ENCODE measurements at regions not wholly inside any gene's neighbourhood (a gene's known extent, or its start where the extent isn't known, plus 50 kb on each side); places are given as distances from the start of the nearest gene placed in this dataset.

DNA sequence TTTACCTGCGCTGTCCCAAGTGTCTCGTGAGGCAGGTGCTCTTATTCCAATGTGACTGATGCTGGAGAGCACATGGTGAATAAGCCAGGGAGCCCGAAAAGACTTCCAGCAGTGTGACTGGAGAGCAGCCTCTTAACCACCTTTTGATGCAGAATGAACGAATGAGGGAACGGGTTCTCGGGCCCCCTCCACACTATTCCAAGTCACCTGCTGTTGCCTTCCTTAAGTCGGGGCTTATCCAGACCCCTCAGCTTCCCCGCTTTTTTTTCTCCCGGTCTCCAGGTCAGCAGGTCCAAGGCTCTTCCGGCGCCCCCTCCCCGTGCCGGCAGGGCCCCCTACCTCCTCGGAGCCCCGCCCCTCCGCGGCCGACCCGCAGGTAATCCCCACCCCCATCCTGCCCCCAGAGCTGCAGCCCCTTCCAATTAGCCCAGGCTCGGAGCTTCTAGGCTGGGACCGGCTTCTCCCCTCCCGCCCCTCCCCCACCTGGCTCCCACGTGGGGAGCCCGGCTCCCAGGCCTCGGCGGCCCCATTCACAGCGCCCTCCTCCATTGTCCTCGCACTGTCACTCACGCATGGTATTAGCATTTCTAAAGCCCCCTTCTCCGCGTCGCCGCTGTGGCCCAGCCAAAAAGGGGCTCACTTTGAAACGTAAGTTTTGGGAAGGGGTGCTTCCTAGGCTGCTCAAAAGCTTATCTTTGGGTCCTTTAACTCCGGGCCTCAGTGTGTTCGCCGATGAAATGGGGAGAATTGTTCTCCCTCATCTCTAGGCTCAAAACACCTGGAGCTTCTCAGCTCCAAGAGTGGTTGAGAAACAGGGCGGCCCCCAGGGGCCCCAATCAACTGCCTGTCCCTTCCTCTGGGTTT lies 56.2 kb upstream of the PJA1 start:
- Histone ChIP-seq H2AFZ (ENCODE audit: low read length) (no peak overlapping the region), H3K9ac (ENCODE audit: insufficient read depth, low read depth, low read length) (no peak overlapping the region), H3K4me1 (ENCODE audit: insufficient read depth, low read length) (no peaks in the 10 kb centered on the region), H3K27me3 (ENCODE audit: control insufficient read depth in 1 of 2, insufficient read depth in 2 of 2, low read length in 2 of 2) (no peaks in the 10 kb centered on the region), H3K4me3 (replicated peaks in 1 of 3; ENCODE audit: insufficient read depth in 1 of 3, low read depth in 2 of 3, low read length in 3 of 3) (no peak overlapping the region), H3K27ac (ENCODE audit: extremely low read length, insufficient read depth, low read length) (no peak overlapping the region), H3K79me2 (ENCODE audit: insufficient read depth, low read length) (no peaks in the 10 kb centered on the region), H3K4me2 (ENCODE audit: low read depth, low read length) (no peak overlapping the region), H3K9me3 (ENCODE audit: low read length) (no peaks in the 10 kb centered on the region), H3K36me3 (replicated peaks in 1 of 2; ENCODE audit: control insufficient read depth in 1 of 2, insufficient read depth in 2 of 2, low read length in 2 of 2) (no peaks in the 10 kb centered on the region), H4K20me1 (ENCODE audit: insufficient read depth, low read length) (no peaks in the 10 kb centered on the region)
- ChIA-PET CTCF (ENCODE audit: low intra/inter-chr PET ratio, low total read pairs) (interaction anchor here (1.0 to 1.8 kb wide), 4 partner anchors 88 to 489 kb away, joined by 3 to 10 read pairs (median 3); no protein-coding TSS in a partner anchor), POLR2A (interaction anchor here (1.1 kb wide), 1 partner anchor 393 kb away, joined by 3 read pairs; the partner anchor contains the start of gene EFNB1)
- intact Hi-C loops (cut with micrococcal nuclease; ENCODE audit: unreplicated experiment): no loop called here
- ATAC-seq (no peak), DNase-seq (ENCODE audit: low spot score) (no peak), FAIRE-seq (no peak)
- BruUV-seq (replicated peaks): no TSS peak
- in situ Hi-C loops (cut with HindIII; ENCODE audit: extremely low pct_ligation_motif_present, low pct_unique_long_range_greater_than_20kb): no loop called here
- 82% methylated on average over 30 of the region's 38 CpGs for WGBS (ENCODE audit: low lambda C conversion rate)
- no peak for TF ChIP-seq ZNF768 (CRISPR knock-in tag; IDR thresholded peaks at IDR 0.05)
- TF ChIP-seq, protein P1, sequence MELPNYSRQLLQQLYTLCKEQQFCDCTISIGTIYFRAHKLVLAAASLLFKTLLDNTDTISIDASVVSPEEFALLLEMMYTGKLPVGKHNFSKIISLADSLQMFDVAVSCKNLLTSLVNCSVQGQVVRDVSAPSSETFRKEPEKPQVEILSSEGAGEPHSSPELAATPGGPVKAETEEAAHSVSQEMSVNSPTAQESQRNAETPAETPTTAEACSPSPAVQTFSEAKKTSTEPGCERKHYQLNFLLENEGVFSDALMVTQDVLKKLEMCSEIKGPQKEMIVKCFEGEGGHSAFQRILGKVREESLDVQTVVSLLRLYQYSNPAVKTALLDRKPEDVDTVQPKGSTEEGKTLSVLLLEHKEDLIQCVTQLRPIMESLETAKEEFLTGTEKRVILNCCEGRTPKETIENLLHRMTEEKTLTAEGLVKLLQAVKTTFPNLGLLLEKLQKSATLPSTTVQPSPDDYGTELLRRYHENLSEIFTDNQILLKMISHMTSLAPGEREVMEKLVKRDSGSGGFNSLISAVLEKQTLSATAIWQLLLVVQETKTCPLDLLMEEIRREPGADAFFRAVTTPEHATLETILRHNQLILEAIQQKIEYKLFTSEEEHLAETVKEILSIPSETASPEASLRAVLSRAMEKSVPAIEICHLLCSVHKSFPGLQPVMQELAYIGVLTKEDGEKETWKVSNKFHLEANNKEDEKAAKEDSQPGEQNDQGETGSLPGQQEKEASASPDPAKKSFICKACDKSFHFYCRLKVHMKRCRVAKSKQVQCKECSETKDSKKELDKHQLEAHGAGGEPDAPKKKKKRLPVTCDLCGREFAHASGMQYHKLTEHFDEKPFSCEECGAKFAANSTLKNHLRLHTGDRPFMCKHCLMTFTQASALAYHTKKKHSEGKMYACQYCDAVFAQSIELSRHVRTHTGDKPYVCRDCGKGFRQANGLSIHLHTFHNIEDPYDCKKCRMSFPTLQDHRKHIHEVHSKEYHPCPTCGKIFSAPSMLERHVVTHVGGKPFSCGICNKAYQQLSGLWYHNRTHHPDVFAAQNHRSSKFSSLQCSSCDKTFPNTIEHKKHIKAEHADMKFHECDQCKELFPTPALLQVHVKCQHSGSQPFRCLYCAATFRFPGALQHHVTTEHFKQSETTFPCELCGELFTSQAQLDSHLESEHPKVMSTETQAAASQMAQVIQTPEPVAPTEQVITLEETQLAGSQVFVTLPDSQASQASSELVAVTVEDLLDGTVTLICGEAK (IDR thresholded peaks at IDR 0.05): no peak
- TF ChIP-seq, protein P1 (CRISPR knock-in tag; IDR thresholded peaks at IDR 0.05): no peak
- TF ChIP-seq ZFAT (CRISPR knock-in tag; conservative IDR thresholded peaks at IDR 0.05): no peak
- TF ChIP-seq, protein P2, sequence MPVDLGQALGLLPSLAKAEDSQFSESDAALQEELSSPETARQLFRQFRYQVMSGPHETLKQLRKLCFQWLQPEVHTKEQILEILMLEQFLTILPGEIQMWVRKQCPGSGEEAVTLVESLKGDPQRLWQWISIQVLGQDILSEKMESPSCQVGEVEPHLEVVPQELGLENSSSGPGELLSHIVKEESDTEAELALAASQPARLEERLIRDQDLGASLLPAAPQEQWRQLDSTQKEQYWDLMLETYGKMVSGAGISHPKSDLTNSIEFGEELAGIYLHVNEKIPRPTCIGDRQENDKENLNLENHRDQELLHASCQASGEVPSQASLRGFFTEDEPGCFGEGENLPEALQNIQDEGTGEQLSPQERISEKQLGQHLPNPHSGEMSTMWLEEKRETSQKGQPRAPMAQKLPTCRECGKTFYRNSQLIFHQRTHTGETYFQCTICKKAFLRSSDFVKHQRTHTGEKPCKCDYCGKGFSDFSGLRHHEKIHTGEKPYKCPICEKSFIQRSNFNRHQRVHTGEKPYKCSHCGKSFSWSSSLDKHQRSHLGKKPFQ (CRISPR knock-in tag; IDR thresholded peaks at IDR 0.05; ENCODE audit: insufficient replicate concordance): no peak
- TF ChIP-seq MXD4 (CRISPR knock-in tag; IDR thresholded peaks at IDR 0.05): no peak
- no peak for TF ChIP-seq ZNF660 (CRISPR knock-in tag; IDR thresholded peaks at IDR 0.05; ENCODE audit: borderline replicate concordance, low read depth)
- TF ChIP-seq GFI1 (CRISPR knock-in tag; IDR thresholded peaks at IDR 0.05; ENCODE audit: borderline replicate concordance): no peak
- no peak for TF ChIP-seq ZNF792 (CRISPR knock-in tag; IDR thresholded peaks at IDR 0.05)
- TF ChIP-seq ZNF383 (CRISPR knock-in tag; IDR thresholded peaks at IDR 0.05; ENCODE audit: borderline replicate concordance): no peak
- TF ChIP-seq ZNF329 (CRISPR knock-in tag; IDR thresholded peaks at IDR 0.05; ENCODE audit: low read depth): no peak
- TF ChIP-seq SMARCC2 (IDR thresholded peaks at IDR 0.05): no peak
- TF ChIP-seq, protein P3, sequence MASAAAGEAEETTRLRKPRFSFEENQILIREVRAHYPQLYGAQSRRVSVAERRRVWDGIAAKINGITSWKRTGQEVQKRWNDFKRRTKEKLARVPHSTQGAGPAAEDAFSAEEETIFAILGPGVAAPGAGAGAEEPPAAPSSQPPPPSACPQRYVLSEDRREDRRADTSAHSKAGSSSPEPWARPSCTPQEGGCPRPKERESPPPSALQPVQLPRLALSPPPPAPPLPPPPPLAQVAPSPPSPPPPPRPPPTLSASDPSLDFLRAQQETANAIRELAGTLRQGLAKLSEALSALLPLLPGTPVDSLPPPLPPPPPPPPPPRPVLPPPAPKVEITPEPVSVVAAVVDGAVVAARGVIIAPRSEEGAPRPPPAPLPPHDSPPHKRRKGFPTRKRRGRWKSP (CRISPR knock-in tag; IDR thresholded peaks at IDR 0.05): no peak

Measured in HepG2 (cell line).